HepG2 (cell line): ENCODE measurements at regions not wholly inside any gene's neighbourhood (a gene's known extent, or its start where the extent isn't known, plus 50 kb on each side); places are given as distances from the start of the nearest gene placed in this dataset.

Experiments used
- ESRRA ChIP-seq: sonication (generic); formaldehyde crosslinking; IDR thresholded peaks from 2 replicates; pipeline ENCODE4 v1.5.1; 2020; ENCODE audit warnings: mild to moderate bottlenecking, low read depth, missing genetic modification reagents
- GABPA ChIP-seq, 2 experiments: IDR thresholded peaks; 2 replicates each; pipeline ENCODE4 v1.6.1; 2011 to 2016; ENCODE audit warnings: low read depth in 2 of 2, low read length in 1 of 2, missing biosample characterization in 1 of 2, missing genetic modification characterization in 1 of 2
- HMG20A ChIP-seq: IDR thresholded peaks from 2 replicates; pipeline ENCODE4 v1.6.1; 2016; ENCODE audit warnings: borderline replicate concordance
- MBD4 ChIP-seq: IDR thresholded peaks from 2 replicates; pipeline ENCODE4 v1.6.1; 2012; ENCODE audit warnings: low read length, inconsistent platforms, borderline replicate concordance
- POLR2A ChIP-seq, 2 experiments: IDR thresholded peaks; 2 replicates each; pipeline ENCODE4 v1.6.1; 2011; ENCODE audit warnings: low read depth in 2 of 2, low read length in 2 of 2, mild to moderate bottlenecking in 1 of 2, moderate library complexity in 1 of 2; ENCODE audit not compliant: insufficient read depth in 1 of 2
- POLR2AphosphoS5 ChIP-seq: IDR thresholded peaks from 2 replicates; pipeline ENCODE4 v1.6.1; 2012; ENCODE audit warnings: low read depth, low read length
- ZFX ChIP-seq: sonication (generic); formaldehyde crosslinking; IDR thresholded peaks from 2 replicates; pipeline ENCODE4 v1.4.0; 2020; ENCODE audit warnings: mild to moderate bottlenecking, low read depth, missing genetic modification reagents, moderate library complexity
- ZKSCAN8 ChIP-seq: IDR thresholded peaks from 2 replicates; pipeline ENCODE4 v1.6.1; 2016; ENCODE audit warnings: borderline replicate concordance, missing genetic modification reagents, missing compliant biosample characterization
- ZNF121 ChIP-seq: sonication (generic); formaldehyde crosslinking; IDR thresholded peaks from 2 replicates; pipeline ENCODE4 v1.5.0; 2020; ENCODE audit warnings: mild to moderate bottlenecking, missing genetic modification reagents
- TF ChIP-seq, protein P1 (sequence below): sonication (generic); formaldehyde crosslinking; IDR thresholded peaks from 2 replicates; pipeline ENCODE4 v1.5.0; 2020; ENCODE audit warnings: mild to moderate bottlenecking, missing genetic modification reagents, moderate library complexity
- TF ChIP-seq, protein P2 (sequence below): sonication (generic); formaldehyde crosslinking; IDR thresholded peaks from 2 replicates; pipeline ENCODE4 v1.4.0; 2020; ENCODE audit warnings: missing genetic modification reagents
- TF ChIP-seq, protein P3 (sequence below): sonication (generic); formaldehyde crosslinking; IDR thresholded peaks from 2 replicates; pipeline ENCODE4 v1.8.1; 2023; ENCODE audit warnings: missing genetic modification reagents, inconsistent platforms, borderline replicate concordance

DNA sequence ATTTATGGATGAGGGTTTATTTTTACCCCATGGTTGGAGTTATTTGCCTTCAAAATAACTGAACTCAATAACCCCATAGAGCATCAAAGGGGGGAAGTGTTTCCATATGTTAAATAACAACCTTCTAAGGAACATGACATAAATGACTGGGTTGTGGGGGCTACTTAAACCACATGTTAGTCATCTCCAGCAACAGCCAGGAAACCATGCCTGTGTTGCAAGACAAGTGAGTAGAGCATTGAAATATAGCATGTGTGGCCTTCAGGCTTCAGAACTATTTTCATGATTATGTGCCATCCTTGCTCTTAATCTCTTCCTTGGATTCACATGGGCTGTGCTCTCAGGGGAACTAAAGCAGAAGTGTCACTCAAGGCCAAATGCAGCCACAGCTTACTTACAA lies 431.2 kb downstream of the AGTPBP1 start:
- no peak for TF ChIP-seq MBD4
- no peak for TF ChIP-seq ZNF121
- no peak for TF ChIP-seq HMG20A (CRISPR knock-in tag)
- no peak for TF ChIP-seq GABPA (IDR thresholded peaks at IDR 0.05; ENCODE audit: low read depth, low read length)
- no peak for TF ChIP-seq GABPA (CRISPR knock-in tag; IDR thresholded peaks at IDR 0.05; ENCODE audit: low read depth)
- no peak for TF ChIP-seq ZKSCAN8
- TF ChIP-seq, protein P1, sequence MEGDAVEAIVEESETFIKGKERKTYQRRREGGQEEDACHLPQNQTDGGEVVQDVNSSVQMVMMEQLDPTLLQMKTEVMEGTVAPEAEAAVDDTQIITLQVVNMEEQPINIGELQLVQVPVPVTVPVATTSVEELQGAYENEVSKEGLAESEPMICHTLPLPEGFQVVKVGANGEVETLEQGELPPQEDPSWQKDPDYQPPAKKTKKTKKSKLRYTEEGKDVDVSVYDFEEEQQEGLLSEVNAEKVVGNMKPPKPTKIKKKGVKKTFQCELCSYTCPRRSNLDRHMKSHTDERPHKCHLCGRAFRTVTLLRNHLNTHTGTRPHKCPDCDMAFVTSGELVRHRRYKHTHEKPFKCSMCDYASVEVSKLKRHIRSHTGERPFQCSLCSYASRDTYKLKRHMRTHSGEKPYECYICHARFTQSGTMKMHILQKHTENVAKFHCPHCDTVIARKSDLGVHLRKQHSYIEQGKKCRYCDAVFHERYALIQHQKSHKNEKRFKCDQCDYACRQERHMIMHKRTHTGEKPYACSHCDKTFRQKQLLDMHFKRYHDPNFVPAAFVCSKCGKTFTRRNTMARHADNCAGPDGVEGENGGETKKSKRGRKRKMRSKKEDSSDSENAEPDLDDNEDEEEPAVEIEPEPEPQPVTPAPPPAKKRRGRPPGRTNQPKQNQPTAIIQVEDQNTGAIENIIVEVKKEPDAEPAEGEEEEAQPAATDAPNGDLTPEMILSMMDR (CRISPR knock-in tag): no peak
- TF ChIP-seq, protein P2, sequence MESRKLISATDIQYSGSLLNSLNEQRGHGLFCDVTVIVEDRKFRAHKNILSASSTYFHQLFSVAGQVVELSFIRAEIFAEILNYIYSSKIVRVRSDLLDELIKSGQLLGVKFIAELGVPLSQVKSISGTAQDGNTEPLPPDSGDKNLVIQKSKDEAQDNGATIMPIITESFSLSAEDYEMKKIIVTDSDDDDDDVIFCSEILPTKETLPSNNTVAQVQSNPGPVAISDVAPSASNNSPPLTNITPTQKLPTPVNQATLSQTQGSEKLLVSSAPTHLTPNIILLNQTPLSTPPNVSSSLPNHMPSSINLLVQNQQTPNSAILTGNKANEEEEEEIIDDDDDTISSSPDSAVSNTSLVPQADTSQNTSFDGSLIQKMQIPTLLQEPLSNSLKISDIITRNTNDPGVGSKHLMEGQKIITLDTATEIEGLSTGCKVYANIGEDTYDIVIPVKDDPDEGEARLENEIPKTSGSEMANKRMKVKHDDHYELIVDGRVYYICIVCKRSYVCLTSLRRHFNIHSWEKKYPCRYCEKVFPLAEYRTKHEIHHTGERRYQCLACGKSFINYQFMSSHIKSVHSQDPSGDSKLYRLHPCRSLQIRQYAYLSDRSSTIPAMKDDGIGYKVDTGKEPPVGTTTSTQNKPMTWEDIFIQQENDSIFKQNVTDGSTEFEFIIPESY: no peak
- TF ChIP-seq POLR2AphosphoS5: no peak
- TF ChIP-seq, protein P3, sequence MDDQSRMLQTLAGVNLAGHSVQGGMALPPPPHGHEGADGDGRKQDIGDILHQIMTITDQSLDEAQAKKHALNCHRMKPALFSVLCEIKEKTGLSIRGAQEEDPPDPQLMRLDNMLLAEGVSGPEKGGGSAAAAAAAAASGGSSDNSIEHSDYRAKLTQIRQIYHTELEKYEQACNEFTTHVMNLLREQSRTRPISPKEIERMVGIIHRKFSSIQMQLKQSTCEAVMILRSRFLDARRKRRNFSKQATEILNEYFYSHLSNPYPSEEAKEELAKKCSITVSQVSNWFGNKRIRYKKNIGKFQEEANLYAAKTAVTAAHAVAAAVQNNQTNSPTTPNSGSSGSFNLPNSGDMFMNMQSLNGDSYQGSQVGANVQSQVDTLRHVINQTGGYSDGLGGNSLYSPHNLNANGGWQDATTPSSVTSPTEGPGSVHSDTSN (CRISPR knock-in tag): no peak
- TF ChIP-seq POLR2A (IDR thresholded peaks at IDR 0.05; ENCODE audit: insufficient read depth in 1 of 2, low read depth in 2 of 2, low read length in 2 of 2): no peak
- no peak for TF ChIP-seq ESRRA (CRISPR knock-in tag)
- TF ChIP-seq ZFX (CRISPR knock-in tag): no peak
